Subcutaneous abdominal adipose tissue (tissue), 5 donors: ENCODE measurements at regions not wholly inside any gene's neighbourhood (a gene's known extent, or its start where the extent isn't known, plus 50 kb on each side); places are given as distances from the start of the nearest gene placed in this dataset.
"Not testable (repeated sequence)": the region's sequence is repeated elsewhere in the genome, so short reads cannot be mapped to it uniquely, and the experiment has no call there.

Experiments used
- H3K27ac ChIP-seq: one replicate; pipeline ENCODE4 v1.7.0; 2013; ENCODE audit warnings: low read depth, mild to moderate bottlenecking, inconsistent platforms, low read length, moderate library complexity
- H3K27me3 ChIP-seq, 5 donors: one replicate each; pipeline ENCODE4 v1.7.0; 2013; ENCODE audit warnings: low read length in 5 of 5, inconsistent platforms in 1 of 5; ENCODE audit not compliant: control insufficient read depth in 5 of 5, insufficient read depth in 4 of 5
- H3K36me3 ChIP-seq, 5 donors: one replicate each; pipeline ENCODE4 v1.7.0; 2013; ENCODE audit warnings: low read length in 5 of 5; ENCODE audit not compliant: control insufficient read depth in 5 of 5, insufficient read depth in 5 of 5
- H3K4me1 ChIP-seq, 5 donors: one replicate each; pipeline ENCODE4 v1.7.0; 2013; ENCODE audit warnings: low read length in 5 of 5, mild to moderate bottlenecking in 3 of 5, moderate library complexity in 1 of 5; ENCODE audit not compliant: control insufficient read depth in 5 of 5, insufficient read depth in 5 of 5
- H3K4me3 ChIP-seq, 5 donors: one replicate each; pipeline ENCODE4 v1.7.0; 2013; ENCODE audit warnings: low read length in 5 of 5, low read depth in 1 of 5
- H3K9ac ChIP-seq, 5 donors: one replicate each; pipeline ENCODE4 v1.7.0; 2013; ENCODE audit warnings: low read length in 5 of 5, mild to moderate bottlenecking in 4 of 5, moderate library complexity in 3 of 5
- H3K9me3 ChIP-seq, 5 donors: one replicate each; pipeline ENCODE4 v1.7.0; 2013; ENCODE audit warnings: low read length in 5 of 5; ENCODE audit not compliant: control insufficient read depth in 5 of 5
- donor health status: healthy.
- donor health status: healthy.
- donor health status: healthy.
- donor health status: healthy.
- donor health status: healthy.

GRCh38 chr1:157319567-157319966 is 181.4 kb upstream of the ETV3 start:
- peaks cover 0 to 25% (median 8%) of the 10 kb centered on the region in 5 donors for H3K9me3 ChIP-seq
- no peaks in the 10 kb centered on the region for H3K4me1 ChIP-seq
- H3K9ac ChIP-seq, result no peak overlapping the region
- no peak overlapping the region for H3K4me3 ChIP-seq
- no peaks in the 10 kb centered on the region for H3K36me3 ChIP-seq
- H3K27ac ChIP-seq, result no peak overlapping the region
- no peaks in the 10 kb centered on the region for H3K27me3 ChIP-seq

DNA sequence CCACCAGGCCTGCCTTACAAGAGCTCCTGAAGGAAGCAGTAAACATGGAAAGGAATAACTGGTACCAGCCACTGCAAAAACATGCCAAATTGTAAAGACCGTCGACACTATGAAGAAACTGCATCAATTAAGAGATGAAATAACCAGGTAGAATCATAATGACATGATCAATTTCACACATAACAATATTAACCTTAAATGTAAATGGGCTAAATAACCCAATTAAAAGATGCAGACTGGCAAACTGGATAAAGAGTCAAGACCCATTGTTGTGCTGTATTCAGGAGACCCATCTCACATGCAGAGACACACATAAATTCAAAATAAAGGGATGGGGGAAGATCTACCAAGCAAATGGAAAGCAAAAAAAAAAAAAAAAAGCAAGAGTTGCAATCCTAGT is 179.0 kb upstream of the ETV3 start:
- not testable (repeated sequence) for H3K36me3 ChIP-seq, H3K4me1 ChIP-seq, H3K27ac ChIP-seq, H3K4me3 ChIP-seq, H3K9ac ChIP-seq, H3K27me3 ChIP-seq
- peaks cover 0 to 25% (median 8%) of the 10 kb centered on the region in 5 donors for H3K9me3 ChIP-seq

- Histone ChIP-seq H3K4me3 (no peak overlapping the region), H3K9ac (no peak overlapping the region), H3K27me3 (peaks cover 0 to 8% (median under 1%) of the 10 kb centered on the region in 5 donors), H3K36me3 (no peaks in the 10 kb centered on the region), H3K4me1 (peaks cover 0 to 1% (median 0%) of the 10 kb centered on the region in 5 donors), H3K9me3 (peaks cover 0 to 24% (median 8%) of the 10 kb centered on the region in 5 donors), H3K27ac (no peak overlapping the region)
These were observed 177.3 kb upstream of the ETV3 start for GRCh38 chr1:157315544-157315943.

GRCh38 chr1:157314408-157314807 is 176.2 kb upstream of the ETV3 start:
- Histone ChIP-seq H3K4me1 (peaks cover 0 to 1% (median 0%) of the 10 kb centered on the region in 5 donors), H3K36me3 (no peaks in the 10 kb centered on the region), H3K27ac (no peak overlapping the region), H3K9me3 (peaks cover 0 to 24% (median 5%) of the 10 kb centered on the region in 5 donors), H3K27me3 (peaks cover 0 to 8% (median 4%) of the 10 kb centered on the region in 5 donors), H3K4me3 (no peak overlapping the region), H3K9ac (no peak overlapping the region)

- Histone ChIP-seq H3K9ac (no peak overlapping the region), H3K27ac (no peak overlapping the region), H3K4me1 (peaks cover 0 to 1% (median 0%) of the 10 kb centered on the region in 5 donors)
These were observed 175.1 kb upstream of the ETV3 start for GRCh38 chr1:157313240-157313807.

DNA sequence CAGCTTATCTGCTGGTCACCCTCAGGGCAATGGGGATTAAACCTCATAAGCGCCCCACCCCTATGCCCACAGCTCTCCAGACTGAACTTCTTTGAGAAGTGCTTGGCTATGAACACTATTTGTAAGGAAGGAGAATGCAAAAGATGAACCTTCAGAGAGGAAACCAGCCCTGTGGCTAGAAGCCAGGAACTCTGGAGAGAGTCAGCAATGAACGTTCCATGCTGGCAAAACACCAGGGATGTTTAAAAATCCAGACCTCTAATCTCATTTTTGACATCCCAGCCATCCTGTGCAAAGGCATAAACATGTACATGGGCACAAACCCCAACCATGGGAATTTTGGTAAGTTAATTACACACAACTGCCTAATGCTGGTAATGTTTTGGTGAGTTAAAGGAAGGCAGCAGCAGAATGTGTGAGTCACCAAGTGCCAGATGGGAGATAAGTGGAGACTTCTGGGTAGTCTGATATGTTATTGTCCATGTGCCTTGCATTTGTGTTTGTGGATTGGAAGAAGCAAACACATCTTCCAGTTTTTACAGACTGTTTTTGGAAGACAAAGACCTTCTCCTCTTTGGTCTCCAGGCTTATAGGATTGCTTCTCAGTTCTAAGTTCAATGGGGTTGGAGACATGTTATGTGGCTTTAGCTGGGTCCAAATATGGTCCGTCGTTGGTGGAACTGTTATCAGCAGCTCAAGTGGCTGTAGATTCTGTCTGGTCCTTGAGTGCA is 174.1 kb upstream of the ETV3 start:
- Histone ChIP-seq H3K9ac (no peak overlapping the region), H3K4me3 (no peak overlapping the region), H3K4me1 (peaks cover 0 to 1% (median 0%) of the 10 kb centered on the region in 5 donors), H3K9me3 (peaks cover 0 to 16% (median 2%) of the 10 kb centered on the region in 5 donors), H3K36me3 (no peaks in the 10 kb centered on the region), H3K27me3 (peaks cover 0 to 8% (median 4%) of the 10 kb centered on the region in 5 donors), H3K27ac (no peak overlapping the region)

More at GRCh38 chr1:157313240-157313807, 175.1 kb upstream of the ETV3 start:
- peaks cover 0 to 16% (median 4%) of the 10 kb centered on the region in 5 donors for H3K9me3 ChIP-seq
- no peak overlapping the region for H3K4me3 ChIP-seq
- H3K27me3 ChIP-seq, result peaks cover 0 to 8% (median 4%) of the 10 kb centered on the region in 5 donors
- no peaks in the 10 kb centered on the region for H3K36me3 ChIP-seq

- H3K4me1 ChIP-seq, result peaks cover 0 to 1% (median 0%) of the 10 kb centered on the region in 5 donors
- H3K27me3 ChIP-seq, result peaks cover 0 to 8% (median 4%) of the 10 kb centered on the region in 5 donors
- no peaks in the 10 kb centered on the region for H3K36me3 ChIP-seq
- no peak overlapping the region for H3K9ac ChIP-seq
- H3K4me3 ChIP-seq, result no peak overlapping the region
- peaks cover 0 to 11% (median 2%) of the 10 kb centered on the region in 5 donors for H3K9me3 ChIP-seq
- no peak overlapping the region for H3K27ac ChIP-seq
These were observed 173.5 kb upstream of the ETV3 start for GRCh38 chr1:157311730-157312081.

GRCh38 chr1:157310805-157311729 is 172.9 kb upstream of the ETV3 start:
- not testable (repeated sequence) for H3K9me3 ChIP-seq, H3K4me1 ChIP-seq, H3K9ac ChIP-seq, H3K27ac ChIP-seq, H3K27me3 ChIP-seq, H3K36me3 ChIP-seq, H3K4me3 ChIP-seq

GRCh38 chr1:157310401-157310800 is 172.2 kb upstream of the ETV3 start:
- no peak overlapping the region for H3K27ac ChIP-seq
- H3K36me3 ChIP-seq, result no peaks in the 10 kb centered on the region
- H3K9ac ChIP-seq, result no peak overlapping the region

More at GRCh38 chr1:157310401-157310800, 172.2 kb upstream of the ETV3 start:
- H3K9me3 ChIP-seq, result peaks cover 0 to 1% (median 0%) of the 10 kb centered on the region in 5 donors
- H3K4me1 ChIP-seq, result peaks cover 0 to 1% (median 0%) of the 10 kb centered on the region in 5 donors
- H3K27me3 ChIP-seq, result peaks cover 0 to 8% (median 4%) of the 10 kb centered on the region in 5 donors
- H3K4me3 ChIP-seq, result no peak overlapping the region
